ENCODE measurements at regions not wholly inside any gene's neighbourhood (a gene's known extent, or its start where the extent isn't known, plus 50 kb on each side); places are given as distances from the start of the nearest gene placed in this dataset.
"Not testable (repeated sequence)": the region's sequence is repeated elsewhere in the genome, so short reads cannot be mapped to it uniquely, and the experiment has no call there.

DNA sequence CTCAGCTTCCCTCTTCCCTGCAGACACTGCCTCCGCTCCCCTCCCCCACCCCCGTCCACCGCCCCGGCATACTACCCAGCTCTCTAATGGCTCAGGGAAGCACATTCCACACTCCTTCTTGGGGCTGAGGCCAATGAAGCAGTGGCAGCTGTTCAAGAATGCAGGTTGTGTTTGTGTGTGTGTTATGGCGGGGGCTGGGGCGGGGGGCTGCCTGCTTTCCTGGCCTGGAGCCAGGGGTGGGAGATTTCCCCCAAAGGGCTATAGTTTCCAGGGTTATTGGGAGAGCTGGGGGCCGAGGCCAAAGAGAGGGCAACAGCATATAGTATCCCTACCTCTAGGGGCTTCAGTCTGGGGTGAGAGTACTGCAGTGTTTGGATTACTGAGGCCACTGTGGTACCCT, 149.4 kb downstream of the EFNB1 start:
- TF ChIP-seq, protein P1, sequence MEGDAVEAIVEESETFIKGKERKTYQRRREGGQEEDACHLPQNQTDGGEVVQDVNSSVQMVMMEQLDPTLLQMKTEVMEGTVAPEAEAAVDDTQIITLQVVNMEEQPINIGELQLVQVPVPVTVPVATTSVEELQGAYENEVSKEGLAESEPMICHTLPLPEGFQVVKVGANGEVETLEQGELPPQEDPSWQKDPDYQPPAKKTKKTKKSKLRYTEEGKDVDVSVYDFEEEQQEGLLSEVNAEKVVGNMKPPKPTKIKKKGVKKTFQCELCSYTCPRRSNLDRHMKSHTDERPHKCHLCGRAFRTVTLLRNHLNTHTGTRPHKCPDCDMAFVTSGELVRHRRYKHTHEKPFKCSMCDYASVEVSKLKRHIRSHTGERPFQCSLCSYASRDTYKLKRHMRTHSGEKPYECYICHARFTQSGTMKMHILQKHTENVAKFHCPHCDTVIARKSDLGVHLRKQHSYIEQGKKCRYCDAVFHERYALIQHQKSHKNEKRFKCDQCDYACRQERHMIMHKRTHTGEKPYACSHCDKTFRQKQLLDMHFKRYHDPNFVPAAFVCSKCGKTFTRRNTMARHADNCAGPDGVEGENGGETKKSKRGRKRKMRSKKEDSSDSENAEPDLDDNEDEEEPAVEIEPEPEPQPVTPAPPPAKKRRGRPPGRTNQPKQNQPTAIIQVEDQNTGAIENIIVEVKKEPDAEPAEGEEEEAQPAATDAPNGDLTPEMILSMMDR (IDR thresholded peaks at IDR 0.05) = no peak
- no peak overlapping the region for H3K4me3 Mint-ChIP-seq
- no peaks in the 10 kb centered on the region for H3K4me1 Mint-ChIP-seq (ENCODE audit: low read depth)
- H3K9me3 Mint-ChIP-seq = 0 out of 2 replicates have a peak, but pooled peaks cover 2% of the 10 kb centered on the region
- peaks cover 7% of the 10 kb centered on the region for H3K27me3 Mint-ChIP-seq (ENCODE audit: insufficient read depth)
- H3K27ac Mint-ChIP-seq = no peak overlapping the region
- DNase-seq = no peak
- no peaks in the 10 kb centered on the region; the same call in 1 of the 2 replicates for H3K36me3 Mint-ChIP-seq (ENCODE audit: low read depth)

DNA sequence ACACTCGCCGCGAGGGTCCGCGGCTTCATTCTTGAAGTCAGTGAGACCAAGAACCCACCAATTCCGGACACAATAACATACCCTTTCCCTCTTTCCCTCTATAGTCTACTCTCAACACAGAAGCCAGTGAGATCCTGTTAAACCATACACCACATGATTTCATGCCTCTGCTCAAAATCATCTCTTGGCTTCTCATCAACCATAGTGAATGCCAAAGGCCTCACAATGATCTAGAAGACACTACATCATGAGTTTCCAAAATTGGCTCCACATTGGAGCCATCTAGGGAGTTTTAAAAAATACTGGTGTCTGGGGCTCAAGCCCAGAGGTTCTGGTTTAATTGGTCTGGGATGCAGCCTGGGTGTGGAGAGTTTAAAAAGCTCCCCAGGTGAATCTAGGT, 124.5 kb downstream of the EFNB1 start:
- Mint-ChIP-seq H3K9me3 (no peaks in the 10 kb centered on the region), H3K27me3 (ENCODE audit: insufficient read depth) (peaks cover 7% of the 10 kb centered on the region), H3K4me1 (ENCODE audit: low read depth) (no peaks in the 10 kb centered on the region), H3K4me3 (no peak overlapping the region), H3K36me3 (ENCODE audit: low read depth) (no peaks in the 10 kb centered on the region), H3K27ac (no peak overlapping the region)
- DNase-seq = no peak
- TF ChIP-seq, protein P1 (IDR thresholded peaks at IDR 0.05) = no peak

DNA sequence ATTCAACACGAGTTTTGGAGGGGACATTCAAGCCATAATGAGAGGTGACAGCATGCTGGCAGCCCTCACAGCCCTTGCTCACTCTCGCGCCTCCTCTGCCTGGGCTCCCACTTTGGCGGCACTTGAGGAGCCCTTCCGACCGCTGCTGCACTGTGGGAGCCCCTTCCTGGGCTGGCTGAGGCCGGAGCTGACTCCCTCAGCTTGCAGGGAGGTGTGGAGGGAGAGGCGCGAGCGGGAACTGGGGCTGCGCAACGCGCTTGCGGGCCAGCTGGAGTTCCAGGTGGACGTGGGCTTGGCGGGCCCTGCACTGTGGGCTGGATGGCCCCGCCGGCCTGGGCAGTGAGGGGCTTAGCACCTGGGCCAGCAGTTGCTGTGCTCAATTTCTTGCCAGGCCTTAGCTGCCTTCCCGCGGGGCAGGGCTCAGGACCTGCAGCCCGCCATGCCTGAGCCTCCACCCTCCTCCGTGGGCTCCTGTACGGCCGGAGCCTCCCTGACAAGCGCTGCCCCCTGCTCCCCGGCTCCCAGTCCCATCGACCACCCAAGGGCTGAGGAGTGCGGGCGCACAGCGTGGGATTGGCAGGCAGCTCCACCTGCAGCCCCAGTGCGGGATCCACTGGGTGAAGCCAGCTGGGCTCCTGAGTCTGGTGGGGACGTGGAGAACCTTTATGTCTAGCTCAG, 123.3 kb downstream of the EFNB1 start:
- not testable (repeated sequence) for H3K36me3 Mint-ChIP-seq (ENCODE audit: low read depth); H3K27ac Mint-ChIP-seq; H3K4me1 Mint-ChIP-seq (ENCODE audit: low read depth); DNase-seq; H3K4me3 Mint-ChIP-seq; H3K9me3 Mint-ChIP-seq; H3K27me3 Mint-ChIP-seq (ENCODE audit: insufficient read depth)

DNA sequence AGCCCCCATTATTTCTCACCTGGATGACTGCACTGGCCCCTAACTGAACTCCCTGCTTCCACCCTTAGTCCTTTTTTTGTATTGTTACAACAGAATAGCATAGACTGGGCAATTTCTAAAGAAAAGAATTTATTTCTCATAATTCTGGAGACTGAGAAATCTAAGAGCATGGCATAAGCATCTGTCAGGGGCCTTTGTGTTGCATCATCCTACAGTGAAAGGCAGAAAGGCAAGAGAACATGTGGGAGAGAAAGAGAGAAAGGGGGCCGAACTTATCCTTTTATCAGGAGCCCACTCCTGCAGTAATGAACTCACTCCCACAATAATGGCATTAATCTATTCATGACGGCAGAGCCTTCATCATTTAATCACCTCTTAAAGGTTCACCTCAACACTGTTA, 122.1 kb downstream of the EFNB1 start:
- no peak for DNase-seq
- peaks cover 2% of the 10 kb centered on the region; the same call in 1 of the 2 replicates for H3K4me1 Mint-ChIP-seq (ENCODE audit: low read depth)
- no peaks in the 10 kb centered on the region for H3K9me3 Mint-ChIP-seq
- H3K27ac Mint-ChIP-seq = no peak overlapping the region
- H3K27me3 Mint-ChIP-seq (ENCODE audit: insufficient read depth) = peaks cover 11% of the 10 kb centered on the region
- no peaks in the 10 kb centered on the region for H3K36me3 Mint-ChIP-seq (ENCODE audit: low read depth)
- H3K4me3 Mint-ChIP-seq = no peak overlapping the region
- TF ChIP-seq, protein P1 (IDR thresholded peaks at IDR 0.05) = no peak

DNA sequence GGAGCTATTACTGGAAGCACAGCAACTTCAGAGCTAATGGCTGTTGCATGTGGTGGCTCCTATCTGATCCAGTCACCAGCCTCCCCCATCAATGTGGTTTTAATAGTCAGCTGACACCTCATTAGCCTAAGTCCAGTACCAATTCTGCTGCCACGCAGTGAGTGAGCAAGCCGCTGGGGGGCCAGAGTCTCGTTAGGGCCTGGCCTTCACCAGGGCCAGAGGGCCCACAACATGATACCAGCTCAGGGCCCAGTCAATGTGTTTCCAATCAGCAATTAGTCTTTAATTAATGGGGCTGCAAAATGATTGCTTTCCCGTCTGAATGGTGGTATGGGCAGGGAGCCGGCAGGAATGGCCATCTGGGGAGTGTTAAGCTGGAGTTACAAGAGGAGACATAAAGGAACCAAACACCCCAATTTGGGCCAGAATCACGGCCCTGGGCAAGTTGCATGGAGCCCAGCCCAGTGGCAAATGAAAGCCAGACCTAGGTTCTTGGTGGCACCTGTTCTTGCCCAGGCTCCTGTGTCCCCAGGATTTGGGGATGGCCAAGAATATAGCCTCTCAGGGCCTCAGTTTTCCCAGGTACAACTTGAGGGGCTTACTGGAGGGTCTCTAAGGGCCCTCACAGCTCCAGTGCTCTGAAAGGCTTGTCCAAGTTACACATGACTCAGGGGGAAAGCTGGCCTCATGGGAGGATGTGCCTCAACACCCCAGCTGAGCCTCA, 119.2 kb downstream of the EFNB1 start:
- TF ChIP-seq, protein P1 (IDR thresholded peaks at IDR 0.05) = no peak
- Mint-ChIP-seq H3K4me3 (no peak overlapping the region), H3K27ac (no peak overlapping the region), H3K9me3 (no peaks in the 10 kb centered on the region), H3K36me3 (ENCODE audit: low read depth) (no peaks in the 10 kb centered on the region), H3K4me1 (ENCODE audit: low read depth) (peaks cover 7% of the 10 kb centered on the region; the same call in 1 of the 2 replicates), H3K27me3 (ENCODE audit: insufficient read depth) (peaks cover 10% of the 10 kb centered on the region)
- DNase-seq = peak; percentile 2

DNA sequence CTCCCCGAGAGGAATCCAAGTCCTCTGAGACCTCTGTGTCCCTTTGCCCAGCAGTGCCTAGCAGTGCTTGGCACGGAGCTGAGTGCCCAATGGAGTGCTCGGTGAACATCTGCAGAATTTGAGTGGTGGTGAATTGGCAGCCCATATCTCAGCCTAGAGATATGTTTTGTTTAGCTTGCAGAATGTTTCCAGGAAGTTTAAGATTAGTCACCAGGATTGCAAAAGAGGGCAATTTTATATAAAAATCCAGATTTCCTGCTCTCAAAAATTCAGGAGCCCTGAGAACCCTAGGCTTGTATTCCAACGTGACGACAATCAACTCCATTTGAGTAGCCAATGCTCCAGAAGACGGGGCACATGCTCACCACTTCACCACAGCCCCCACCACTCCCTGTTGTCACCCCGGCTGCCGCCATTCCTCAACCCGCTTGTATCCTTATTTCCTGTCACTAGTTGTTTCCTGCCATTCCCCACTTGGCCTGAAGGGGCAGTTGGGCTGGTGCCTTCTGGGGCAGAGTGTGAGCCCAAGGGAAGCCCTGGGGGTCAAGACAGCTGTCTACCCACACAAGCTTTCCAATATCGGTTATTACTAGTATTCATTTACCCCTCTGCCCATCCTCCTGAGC, 116.9 kb downstream of the EFNB1 start:
- Mint-ChIP-seq H3K36me3 (ENCODE audit: low read depth) (no peaks in the 10 kb centered on the region), H3K4me1 (ENCODE audit: low read depth) (peaks cover 7% of the 10 kb centered on the region; the same call in 1 of the 2 replicates), H3K27me3 (ENCODE audit: insufficient read depth) (peaks cover 11% of the 10 kb centered on the region), H3K27ac (no peak overlapping the region), H3K4me3 (no peak overlapping the region), H3K9me3 (no peaks in the 10 kb centered on the region)
- TF ChIP-seq, protein P1 (IDR thresholded peaks at IDR 0.05) = peak; percentile 54
- DNase-seq = no peak

All from HFFc6 (cell line).